WI38 (cell line): ENCODE measurements at regions not wholly inside any gene's neighbourhood (a gene's known extent, or its start where the extent isn't known, plus 50 kb on each side); places are given as distances from the start of the nearest gene placed in this dataset.

Experiments used
- H3K4me3 ChIP-seq: 2 replicates; pipeline ENCODE4 v1.5.1; 2011; ENCODE audit warnings: low read depth, mild to moderate bottlenecking, control low read depth, low read length
- CTCF ChIP-seq: IDR thresholded peaks from 2 replicates; pipeline ENCODE4 v1.5.1; 2012; ENCODE audit warnings: low read depth, mild to moderate bottlenecking, control low read depth, low read length

GRCh38 chr11:45597097-45597496 lies 68.3 kb downstream of the CHST1 start:
- no peak overlapping the region for H3K4me3 ChIP-seq
- TF ChIP-seq CTCF = no peak

GRCh38 chr11:45596571-45596970 lies 68.9 kb downstream of the CHST1 start:
- H3K4me3 ChIP-seq = no peak overlapping the region
- no peak for TF ChIP-seq CTCF

- H3K4me3 ChIP-seq = no peak overlapping the region
- TF ChIP-seq CTCF = no peak
Observed at GRCh38 chr11:45593992-45594391, 71.4 kb downstream of the CHST1 start.

GRCh38 chr11:45592636-45593035 lies 72.8 kb downstream of the CHST1 start:
- no peak for TF ChIP-seq CTCF
- no peak overlapping the region for H3K4me3 ChIP-seq

- H3K4me3 ChIP-seq = no peak overlapping the region
- TF ChIP-seq CTCF = no peak
Observed at GRCh38 chr11:45590743-45591142, 74.7 kb downstream of the CHST1 start.

- H3K4me3 ChIP-seq = no peak overlapping the region
- TF ChIP-seq CTCF = no peak
Observed at GRCh38 chr11:45585205-45585604, 80.2 kb downstream of the CHST1 start.

GRCh38 chr11:45583981-45584566 lies 81.3 kb downstream of the CHST1 start:
- H3K4me3 ChIP-seq = no peak overlapping the region
- no peak for TF ChIP-seq CTCF
